Fibroblast of skin of abdomen (primary cell): ENCODE measurements at regions not wholly inside any gene's neighbourhood (a gene's known extent, or its start where the extent isn't known, plus 50 kb on each side); places are given as distances from the start of the nearest gene placed in this dataset.

Source experiments
- DNase-seq: peaks from one replicate; pipeline ENCODE4 v3.0.0-alpha.2; 2013

DNA sequence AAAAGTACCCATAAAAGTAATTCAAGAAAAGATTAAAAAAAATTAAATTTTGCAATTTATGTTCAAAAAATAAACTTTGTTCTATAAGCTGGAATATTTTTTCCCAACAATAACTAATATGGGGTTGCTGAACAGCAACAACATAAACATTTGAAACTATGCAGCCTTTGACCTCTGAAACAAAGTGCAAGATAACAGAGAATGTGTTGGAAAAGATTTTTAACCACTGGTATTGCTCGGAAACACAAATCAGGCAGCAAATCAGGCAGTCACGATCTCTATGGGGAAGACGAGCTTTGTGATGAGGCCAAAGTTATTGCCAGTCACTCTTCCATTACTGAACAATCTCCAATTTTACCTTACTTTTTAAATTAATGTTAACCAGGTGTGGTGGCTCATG is 332.1 kb downstream of the PABPC4L start:
- DNase-seq = no peak

DNA sequence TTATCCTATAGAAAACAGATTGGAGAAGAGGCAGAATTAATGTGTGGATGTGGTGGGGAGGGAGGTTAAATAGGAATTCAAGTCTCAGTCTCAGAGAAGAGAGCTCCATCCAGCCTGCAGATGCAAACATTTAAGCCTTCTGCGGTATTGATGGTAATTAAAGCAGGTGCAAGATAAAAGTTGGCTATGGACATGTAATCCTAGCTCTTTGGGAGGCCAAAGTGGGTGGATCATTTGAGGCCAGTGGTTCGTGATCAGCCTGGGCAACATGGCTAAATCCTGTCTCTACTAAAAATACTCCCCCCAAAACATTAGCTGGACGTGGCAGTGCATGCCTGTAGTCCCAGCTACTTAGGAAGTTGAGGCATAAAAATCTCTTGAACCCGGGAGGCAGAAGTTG is 332.7 kb downstream of the PABPC4L start:
- no peak for DNase-seq

DNA sequence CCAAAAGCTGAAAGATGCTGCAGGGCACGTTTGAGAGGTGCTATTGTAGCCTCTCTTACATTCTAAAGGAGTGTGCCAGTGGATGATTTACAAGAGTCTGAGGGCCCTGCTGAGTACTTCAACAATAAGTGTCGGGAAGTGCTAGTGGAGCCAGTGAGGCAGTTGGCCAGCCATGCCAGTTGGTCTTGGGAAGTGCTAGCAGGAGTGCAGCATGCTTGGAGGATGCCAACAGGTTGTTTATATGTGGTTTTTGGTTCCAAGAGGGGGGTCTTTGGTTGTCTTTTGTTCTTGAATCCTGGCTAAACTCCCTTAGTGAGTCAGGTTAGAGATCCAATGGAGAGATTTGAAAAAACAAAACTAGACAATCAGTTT is 335.3 kb downstream of the PABPC4L start:
- DNase-seq = peak; percentile 8

DNA sequence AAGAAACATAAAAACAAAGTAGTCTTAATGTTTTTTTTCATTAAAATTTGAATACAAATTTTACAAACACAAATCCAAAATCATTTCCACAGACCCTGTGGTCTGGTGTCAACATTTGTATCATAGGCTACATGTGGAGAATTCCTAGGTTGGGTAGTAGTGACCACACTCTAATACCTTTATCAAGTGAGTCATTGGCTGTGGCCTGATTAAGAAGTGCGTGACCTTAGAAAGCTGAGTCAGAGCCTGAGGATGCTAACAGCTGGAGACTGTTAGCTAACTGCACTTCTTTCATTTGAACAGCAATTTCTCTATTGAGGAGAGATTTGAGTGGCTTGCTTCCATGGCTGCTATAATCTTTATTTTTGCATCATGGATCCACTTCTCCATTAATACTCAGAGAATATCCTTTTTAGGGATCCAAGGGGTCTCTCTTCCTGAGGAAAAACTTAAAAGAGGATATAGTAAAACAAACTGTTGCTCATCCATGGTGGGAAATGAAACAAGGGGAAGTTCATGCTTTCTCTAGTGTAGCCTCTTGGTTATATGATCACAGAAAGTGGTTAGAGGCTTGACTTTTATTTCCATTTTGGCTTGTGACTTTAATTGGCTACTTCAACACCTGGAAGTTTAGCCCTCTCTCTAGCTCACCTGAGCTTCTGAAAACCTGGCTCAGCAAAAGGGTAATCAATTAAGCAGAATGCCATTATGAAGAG is 335.8 kb downstream of the PABPC4L start:
- DNase-seq = peak; percentile 98

GRCh38 chr4:133863153-133863552 is 338.4 kb downstream of the PABPC4L start:
- no peak for DNase-seq

- DNase-seq = peak; percentile 49
Measured at GRCh38 chr4:133856731-133857355, 344.7 kb downstream of the PABPC4L start.

- DNase-seq = no peak
Measured at GRCh38 chr4:133855001-133855400, 346.6 kb downstream of the PABPC4L start.

GRCh38 chr4:133839326-133839725 is 362.3 kb downstream of the PABPC4L start:
- DNase-seq = peak; percentile 2

DNA sequence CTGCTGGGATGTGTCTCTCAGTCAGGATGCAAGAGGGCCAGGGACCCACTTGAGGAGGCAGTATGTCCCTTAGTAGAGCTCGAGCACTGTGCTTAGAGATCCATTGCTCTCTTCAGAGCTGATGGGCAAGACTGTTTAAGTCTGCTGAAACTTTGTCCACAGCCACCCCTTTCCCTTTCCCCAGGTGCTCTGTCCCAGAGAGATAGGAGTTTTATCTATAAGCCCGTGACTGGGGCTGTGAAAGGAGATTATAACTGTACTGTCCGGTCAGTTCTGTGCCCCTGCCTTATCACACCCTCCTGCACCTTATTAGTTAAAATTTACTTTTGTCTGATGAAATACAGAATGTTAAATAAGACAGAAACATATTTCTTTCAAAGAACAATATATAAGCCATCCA is 378.4 kb downstream of the PABPC4L start:
- no peak for DNase-seq

GRCh38 chr4:133812954-133813353 is 388.6 kb downstream of the PABPC4L start:
- DNase-seq = no peak

GRCh38 chr4:133812236-133812635 is 389.4 kb downstream of the PABPC4L start:
- DNase-seq = no peak

- no peak for DNase-seq
Measured at GRCh38 chr4:133808151-133808550, 393.4 kb downstream of the PABPC4L start.

DNA sequence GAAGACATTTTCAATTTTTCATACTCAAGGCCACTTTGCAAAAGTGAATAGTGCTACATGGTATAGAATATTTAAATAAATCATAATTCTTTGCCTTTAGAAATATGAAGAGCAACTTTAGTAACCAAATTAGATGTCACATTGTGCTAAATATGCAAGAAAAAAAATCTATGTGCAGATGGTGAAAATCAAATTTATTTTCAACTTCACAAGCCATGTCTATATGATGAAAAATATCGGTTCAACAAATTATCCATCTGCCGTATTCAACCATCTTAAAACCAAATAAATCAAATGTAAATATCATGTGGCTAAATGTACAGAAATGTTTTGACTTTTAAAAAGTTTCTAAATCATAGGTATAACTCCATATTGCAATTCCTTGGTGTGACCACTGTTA is 398.2 kb downstream of the PABPC4L start:
- DNase-seq = no peak

DNA sequence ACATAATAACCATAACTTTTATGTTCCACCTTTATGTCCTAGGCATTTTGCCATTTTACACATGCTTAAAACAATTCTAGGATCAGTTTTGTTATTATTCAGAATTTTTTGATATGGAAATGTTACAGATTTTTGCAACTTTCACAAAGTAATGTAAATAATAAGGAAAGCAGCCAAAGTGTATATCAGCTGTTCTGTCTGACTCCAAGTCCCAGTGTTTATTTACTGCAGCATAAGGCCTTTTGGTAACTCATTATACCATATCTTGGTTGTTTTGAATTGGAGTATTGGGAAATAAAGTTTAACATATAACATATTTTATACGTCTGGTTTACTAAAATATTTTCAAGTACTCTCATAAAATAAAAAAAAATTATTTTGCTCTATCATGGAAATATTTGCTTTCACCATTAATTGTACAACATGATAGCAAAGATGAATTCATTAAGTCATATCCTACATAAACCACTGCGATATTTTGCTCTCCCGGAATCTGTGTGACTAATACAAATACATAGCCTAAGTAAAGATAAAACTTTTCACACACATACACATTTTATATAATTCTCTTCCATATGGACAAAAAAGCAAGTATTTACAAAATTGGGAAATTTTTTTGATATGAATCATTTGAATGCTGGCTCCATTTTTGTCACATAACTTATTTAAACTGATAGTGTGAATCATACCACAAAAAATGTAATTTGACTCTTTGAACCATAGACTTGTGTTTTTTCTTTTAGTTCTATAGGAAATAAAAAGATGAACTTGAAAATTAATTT is 399.0 kb downstream of the PABPC4L start:
- DNase-seq = peak; percentile 81

DNA sequence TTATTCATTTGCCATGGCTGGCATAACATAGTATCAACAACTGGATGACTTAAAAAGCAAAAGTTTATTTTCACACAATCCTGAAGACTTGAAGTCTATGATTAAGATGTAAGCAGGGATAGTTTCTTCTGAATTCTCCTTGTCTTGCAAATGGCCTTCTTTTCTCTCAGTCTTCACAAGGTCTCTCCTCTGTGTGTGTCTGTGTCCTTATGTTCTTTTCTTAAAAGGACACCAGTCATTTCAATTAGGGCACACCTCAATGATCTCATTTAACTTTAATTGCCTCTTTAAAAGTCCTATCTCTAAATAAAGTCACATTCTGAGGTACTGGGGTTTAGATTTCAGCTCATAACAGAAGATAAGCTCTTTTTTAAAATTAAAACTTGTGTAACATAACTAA is 399.7 kb downstream of the PABPC4L start:
- DNase-seq = no peak

- no peak for DNase-seq
Measured at GRCh38 chr4:133800966-133801365, 400.6 kb downstream of the PABPC4L start.

DNA sequence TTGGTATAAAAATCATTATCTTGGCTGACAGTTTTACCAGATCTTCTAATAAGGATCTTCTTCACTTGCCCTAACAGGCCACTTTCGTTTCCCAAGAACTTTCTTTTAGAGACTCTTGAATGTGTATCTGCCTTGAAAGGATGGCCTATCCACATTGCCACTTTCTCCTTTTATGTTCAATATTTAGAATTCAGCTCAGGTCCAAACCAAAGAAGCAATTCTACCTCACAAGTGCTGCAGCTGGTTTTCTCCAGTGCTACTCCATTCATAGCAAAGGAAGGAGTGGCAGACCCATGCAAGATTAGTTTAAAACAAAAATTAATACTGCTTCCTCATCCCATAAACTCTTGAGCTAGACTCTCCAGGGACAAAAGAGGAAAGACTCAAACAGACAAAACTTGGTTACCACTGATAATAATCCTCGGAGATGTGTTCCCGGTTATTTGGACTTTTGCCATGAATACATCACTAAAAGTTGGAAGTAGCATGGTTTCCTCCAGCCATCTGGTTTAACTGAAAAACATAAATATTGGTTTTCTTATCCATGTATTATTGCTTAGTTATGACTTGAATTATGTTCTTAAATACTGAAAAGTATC is 401.8 kb downstream of the PABPC4L start:
- DNase-seq = peak; percentile 4

DNA sequence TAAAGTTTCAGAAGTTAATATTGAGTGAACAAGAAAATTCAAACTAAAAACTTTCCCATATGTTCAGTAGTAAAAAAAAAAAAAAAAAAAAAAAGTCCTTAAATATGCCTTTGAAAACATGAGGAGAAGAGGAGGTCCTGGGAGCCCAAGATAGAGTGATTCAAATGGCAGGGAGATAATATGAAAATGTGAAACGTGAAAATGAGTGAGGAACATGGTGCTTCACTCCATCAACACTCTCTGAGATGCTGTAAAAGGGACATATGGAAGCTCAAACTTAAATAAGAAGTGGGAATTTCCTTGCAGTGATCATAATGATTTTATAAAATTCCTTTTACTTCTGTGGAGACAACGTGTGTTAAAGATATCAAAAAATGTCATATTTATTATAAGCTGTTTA is 423.9 kb downstream of the PABPC4L start:
- DNase-seq = no peak

GRCh38 chr4:133776961-133777360 is 424.6 kb downstream of the PABPC4L start:
- no peak for DNase-seq

- DNase-seq = no peak
Measured at GRCh38 chr4:133776503-133776902, 425.1 kb downstream of the PABPC4L start.

- peak; percentile 55 for DNase-seq
Measured at GRCh38 chr4:133775881-133776280, 425.7 kb downstream of the PABPC4L start.

DNA sequence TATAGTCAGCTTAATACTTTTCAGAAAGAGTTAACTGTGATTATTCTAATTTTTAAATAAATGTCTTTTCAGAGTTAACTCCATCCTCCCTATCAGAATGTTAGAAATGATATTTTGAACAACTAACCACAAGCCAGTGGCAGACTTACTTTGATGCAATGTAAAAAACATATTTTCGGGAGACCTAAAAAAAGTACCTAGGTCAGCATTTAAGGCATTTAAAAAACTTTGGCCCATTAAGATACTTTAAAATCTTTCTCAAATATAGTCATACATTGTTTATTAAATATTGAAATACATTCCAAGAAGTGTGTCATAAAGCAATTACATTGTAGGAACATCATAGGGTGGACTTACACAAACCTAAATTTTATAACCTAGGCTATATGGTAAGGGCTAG is 426.1 kb downstream of the PABPC4L start:
- DNase-seq = no peak

DNA sequence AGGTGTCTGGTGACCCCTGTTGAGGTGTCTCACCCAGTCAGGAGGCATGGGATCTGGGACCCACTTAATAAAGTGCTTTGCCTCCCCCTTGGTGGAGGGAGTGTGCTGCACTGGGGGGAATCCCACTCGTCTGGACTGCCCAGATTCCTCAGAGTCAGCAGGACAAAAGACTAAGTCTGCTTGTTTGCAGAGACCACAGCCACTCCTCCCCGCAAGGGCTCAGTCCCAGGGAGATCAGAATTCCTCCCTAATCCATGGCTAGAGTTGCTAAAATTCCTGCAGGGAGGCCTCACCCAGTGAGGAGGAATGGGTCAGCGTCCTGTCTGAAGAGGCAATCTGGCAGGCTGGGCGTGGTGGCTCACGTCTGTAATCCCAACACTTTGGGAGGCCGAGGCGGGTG is 442.2 kb downstream of the PABPC4L start:
- DNase-seq = no peak
